MCF 10A (cell line): ENCODE measurements at regions not wholly inside any gene's neighbourhood (a gene's known extent, or its start where the extent isn't known, plus 50 kb on each side); places are given as distances from the start of the nearest gene placed in this dataset.
A peak's percentile ranks its signal among the peaks of the same experiment; 100 is the strongest.

Experiments
- BruUV-seq: library from RNA; stranded (reverse); fragments of 400-500 nt; replicated peaks from 2 replicates; lab custom pipeline; 2021; lab: Mats Ljungman, UMichigan
- CTCF ChIA-PET: fragments of 300-600 bp; sonication (Branson Sonifier 250); formaldehyde crosslinking; extraction: SDS; loops from one replicate; lab custom pipeline; 2021; ENCODE audit warnings: antibody characterized with exemption, inconsistent platforms; lab: Yijun Ruan, JAX
- POLR2A ChIA-PET: fragments of 300-600, 350-650 bp; sonication (Branson Sonifier 250); formaldehyde crosslinking; extraction: SDS; loops from one replicate; lab custom pipeline; 2020; ENCODE audit warnings: antibody characterized with exemption, inconsistent platforms; lab: Yijun Ruan, JAX
- DNase-seq: peaks from one replicate; pipeline ENCODE4 v3.0.0-alpha.2; 2018; ENCODE audit not compliant: unreplicated experiment
- H3K27ac Mint-ChIP-seq: one replicate; pipeline ENCODE4 v1.8.0; 2022; ENCODE audit warnings: mild to moderate bottlenecking, low read depth, mixed read lengths; ENCODE audit not compliant: unreplicated experiment
- H3K27me3 Mint-ChIP-seq: one replicate; pipeline ENCODE4 v1.8.0; 2022; ENCODE audit warnings: mixed read lengths; ENCODE audit not compliant: insufficient read depth, unreplicated experiment
- H3K36me3 Mint-ChIP-seq: one replicate; pipeline ENCODE4 v1.8.0; 2022; ENCODE audit warnings: mild to moderate bottlenecking, moderate library complexity, mixed read lengths; ENCODE audit not compliant: insufficient read depth, unreplicated experiment
- H3K4me1 Mint-ChIP-seq: one replicate; pipeline ENCODE4 v1.8.0; 2022; ENCODE audit warnings: mixed read lengths; ENCODE audit not compliant: insufficient read depth, unreplicated experiment
- H3K4me3 Mint-ChIP-seq: one replicate; pipeline ENCODE4 v1.8.0; 2022; ENCODE audit warnings: mild to moderate bottlenecking, moderate library complexity, mixed read lengths; ENCODE audit not compliant: unreplicated experiment
- H3K9me3 Mint-ChIP-seq: one replicate; pipeline ENCODE4 v1.8.0; 2022; ENCODE audit warnings: mixed read lengths; ENCODE audit not compliant: unreplicated experiment
- CTCF ChIP-seq: fragments of 200-600 bp; IDR thresholded peaks from one replicate; pipeline ENCODE4 v1.8.0; 2022; ENCODE audit warnings: antibody characterized with exemption, mild to moderate bottlenecking; ENCODE audit not compliant: unreplicated experiment
- intact Hi-C: fragments of 100-400 bp; cut with micrococcal nuclease; formaldehyde crosslinking; loops from 2 replicates; pipeline ENCODE4 v1.14.1; 2022

- peaks cover 7% of the 10 kb centered on the region for H3K9me3 Mint-ChIP-seq
- ChIA-PET POLR2A (no interaction called here), CTCF (interaction anchor here (0.7 kb wide), 1 partner anchor 337 kb away, joined by 3 read pairs; no protein-coding TSS in a partner anchor)
Measured at GRCh38 chr13:105627270-105627669, 908.2 kb downstream of the EFNB2 start.

GRCh38 chr13:105625691-105626090, 909.8 kb downstream of the EFNB2 start:
- DNase-seq: peak; percentile 5
- intact Hi-C loops: no loop called here
- Mint-ChIP-seq H3K4me1 (no peaks in the 10 kb centered on the region), H3K9me3 (peaks cover under 1% of the 10 kb centered on the region), H3K27ac (no peak overlapping the region), H3K27me3 (no peaks in the 10 kb centered on the region), H3K36me3 (no peaks in the 10 kb centered on the region), H3K4me3 (no peak overlapping the region)
- ChIA-PET POLR2A (no interaction called here), CTCF (interaction anchor here (1.0 kb wide), 1 partner anchor 9 kb away, joined by 3 read pairs; no protein-coding TSS in a partner anchor)
- no peak for TF ChIP-seq CTCF
- no TSS peak for BruUV-seq

More at GRCh38 chr13:105627270-105627669, 908.2 kb downstream of the EFNB2 start:
- DNase-seq: peak; percentile 52
- H3K4me1 Mint-ChIP-seq: no peaks in the 10 kb centered on the region
- BruUV-seq: no TSS peak
- H3K27ac Mint-ChIP-seq: no peak overlapping the region
- H3K36me3 Mint-ChIP-seq: no peaks in the 10 kb centered on the region
- TF ChIP-seq CTCF: no peak
- H3K27me3 Mint-ChIP-seq: no peaks in the 10 kb centered on the region
- no peak overlapping the region for H3K4me3 Mint-ChIP-seq
- intact Hi-C loops: no loop called here

- Mint-ChIP-seq H3K27ac (no peak overlapping the region), H3K36me3 (peaks cover 5% of the 10 kb centered on the region), H3K27me3 (no peaks in the 10 kb centered on the region), H3K9me3 (no peaks in the 10 kb centered on the region), H3K4me3 (no peak overlapping the region), H3K4me1 (peaks cover 3% of the 10 kb centered on the region)
- BruUV-seq: no TSS peak
- CTCF ChIA-PET: interaction anchor here (0.6 to 0.8 kb wide), 2 partner anchors 10 to 474 kb away, joined by 3 read pairs; no protein-coding TSS in a partner anchor
- no peak for TF ChIP-seq CTCF
- no peak for DNase-seq
- POLR2A ChIA-PET: interaction anchor here (0.6 kb wide), 1 partner anchor 89 kb away, joined by 6 read pairs; no protein-coding TSS in a partner anchor
- intact Hi-C loops: no loop called here
Measured at GRCh38 chr13:105616333-105617075, 919.0 kb downstream of the EFNB2 start.

DNA sequence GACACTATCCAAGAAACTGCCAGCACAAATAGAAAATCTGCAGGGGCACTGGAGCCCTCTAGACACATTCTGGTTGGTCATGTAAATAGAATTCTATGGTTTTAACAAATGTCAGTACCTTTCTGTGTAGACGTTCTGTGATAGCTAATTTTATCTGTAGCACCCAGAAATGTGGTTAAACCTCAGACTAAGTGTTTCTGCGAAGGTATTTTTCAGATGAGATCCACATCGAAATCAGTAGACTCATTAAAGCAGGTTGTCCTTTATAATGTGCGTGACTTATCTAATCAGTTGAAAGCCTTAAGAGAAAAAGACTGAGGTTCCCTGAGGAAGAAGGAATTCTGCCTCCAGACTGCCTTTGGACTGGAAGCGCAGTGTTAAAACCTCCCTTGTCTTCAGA, 922.9 kb downstream of the EFNB2 start:
- H3K27me3 Mint-ChIP-seq: no peaks in the 10 kb centered on the region
- no peak overlapping the region for H3K4me3 Mint-ChIP-seq
- ChIA-PET CTCF (no interaction called here), POLR2A (interaction anchor here (0.6 kb wide), 1 partner anchor 736 kb away, joined by 3 read pairs; no protein-coding TSS in a partner anchor)
- no TSS peak for BruUV-seq
- no peak overlapping the region for H3K27ac Mint-ChIP-seq
- no peaks in the 10 kb centered on the region for H3K9me3 Mint-ChIP-seq
- TF ChIP-seq CTCF: no peak
- DNase-seq: no peak
- peaks cover 7% of the 10 kb centered on the region for H3K4me1 Mint-ChIP-seq
- no peaks in the 10 kb centered on the region for H3K36me3 Mint-ChIP-seq
- intact Hi-C loops: no loop called here
